Upper lobe of left lung (tissue), 6 donors: ENCODE measurements at regions not wholly inside any gene's neighbourhood (a gene's known extent, or its start where the extent isn't known, plus 50 kb on each side); places are given as distances from the start of the nearest gene placed in this dataset.
A peak's percentile ranks its signal among the peaks of the same experiment; 100 is the strongest.

ENCODE experiments used
- ATAC-seq, 2 donors: fragments of 200-7000 bp; cut with Tn5 transposase; one replicate each; pipeline ENCODE4 v1.9.1; 2022; ENCODE audit warnings: mild to moderate bottlenecking in 2 of 2, moderate library complexity in 2 of 2; ENCODE audit not compliant: low FRiP score in 2 of 2
- DNase-seq, 2 donors: peaks; one replicate each; pipeline ENCODE4 v3.0.0-alpha.2; 2019 to 2020
- H3K27ac ChIP-seq, 4 donors: fragments of 200-600 bp; sonication (generic); one replicate each; pipeline ENCODE4 v1.5.1; 2016 to 2019
- H3K27me3 ChIP-seq, 4 donors: fragments of 200-600 bp; sonication (generic); one replicate each; pipeline ENCODE4 v1.5.1; 2017 to 2019
- H3K36me3 ChIP-seq, 4 donors: fragments of 200-600 bp; sonication (generic); one replicate each; pipeline ENCODE4 v1.5.1; 2016 to 2019
- H3K4me1 ChIP-seq, 4 donors: fragments of 200-600 bp; sonication (generic); one replicate each; pipeline ENCODE4 v1.5.1; 2018 to 2019
- H3K4me3 ChIP-seq, 4 donors: fragments of 200-600 bp; sonication (generic); one replicate each; pipeline ENCODE4 v1.5.1; 2017 to 2019; ENCODE audit warnings: mild to moderate bottlenecking in 2 of 4, moderate library complexity in 1 of 4
- H3K9me3 ChIP-seq, 4 donors: fragments of 200-600 bp; sonication (generic); one replicate each; pipeline ENCODE4 v1.5.1; 2018 to 2019
- EP300 ChIP-seq, 4 donors: sonication (generic); formaldehyde crosslinking; IDR thresholded peaks; one replicate each; pipeline ENCODE4 v1.5.1; 2017; ENCODE audit warnings: antibody characterized with exemption in 4 of 4, control low read depth in 2 of 4
- POLR2A ChIP-seq, 4 donors: fragments of 450-650 bp; IDR thresholded peaks; one replicate each; pipeline ENCODE4 v1.5.1; 2016 to 2017; ENCODE audit warnings: antibody characterized with exemption in 4 of 4, mild to moderate bottlenecking in 2 of 4
- POLR2AphosphoS5 ChIP-seq, 2 donors: sonication (generic); formaldehyde crosslinking; IDR thresholded peaks; one replicate each; pipeline ENCODE4 v1.5.1; 2017; ENCODE audit warnings: antibody characterized with exemption in 2 of 2
- WGBS, 2 donors: methylation state at CpG; one replicate each; pipeline ENCODE4 v1.1.5; 2017 to 2018; 5-methylcytosine and 5-hydroxymethylcytosine counted together
- TF ChIP-seq, protein P1 (sequence below), 6 experiments: fragments of 450-650 bp in 4 of 6; fragments of 200-600 bp in 2 of 6; sonication (generic) in 2 of 6; IDR thresholded peaks; one replicate each; pipeline ENCODE4 v1.5.1; 2016 to 2019; ENCODE audit warnings: antibody characterized with exemption in 6 of 6
- donor health status: DM: no; HTN: no; CAD: no; lungs with moderate emphysema.
- donor health status: DM: no; HTN: yes; CAD: no; lungs with severe emphysema.

DNA sequence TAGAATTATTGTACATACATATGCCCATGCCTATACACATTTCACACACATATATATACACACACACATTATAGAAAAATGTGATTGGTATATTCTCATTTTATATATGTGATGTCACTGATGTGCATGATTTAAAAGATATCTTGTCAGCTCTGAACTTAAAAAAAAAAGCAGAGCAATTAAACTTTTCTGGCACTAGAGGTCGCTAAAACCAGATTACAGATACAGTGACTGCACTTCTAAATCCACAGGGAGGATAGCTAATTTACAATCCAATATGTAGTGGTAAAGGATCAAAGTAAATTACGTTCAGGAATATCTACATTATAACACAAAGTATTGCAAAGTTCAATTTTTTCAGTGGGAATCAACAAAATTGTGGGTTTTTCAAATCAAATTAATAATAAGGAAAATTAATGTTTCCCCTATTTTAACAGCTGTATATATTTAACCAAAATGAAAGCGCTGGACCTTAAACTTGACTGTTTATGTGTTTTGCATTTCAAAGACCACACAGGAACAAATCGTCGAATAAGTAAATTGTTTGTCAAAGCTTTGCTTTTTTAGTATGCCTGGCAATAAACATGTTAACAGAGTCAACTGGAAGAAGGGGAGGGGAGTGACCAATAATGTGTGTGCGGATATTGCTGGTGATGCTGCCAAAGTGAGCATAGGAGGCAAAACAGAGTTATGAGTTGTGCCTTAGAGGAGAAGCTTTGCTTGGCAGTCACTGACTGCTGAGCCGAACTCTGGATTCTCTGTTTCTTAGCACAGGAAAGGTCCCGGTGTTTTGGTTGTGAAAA, 1201.4 kb upstream of the C9orf72 start:
- Histone ChIP-seq H3K4me3 (no peak overlapping the region), H3K4me1 (no peaks in the 10 kb centered on the region), H3K9me3 (no peaks in the 10 kb centered on the region), H3K36me3 (no peaks in the 10 kb centered on the region), H3K27me3 (no peaks in the 10 kb centered on the region), H3K27ac (no peak overlapping the region)
- TF ChIP-seq POLR2A (IDR thresholded peaks at IDR 0.05) = no peak
- TF ChIP-seq POLR2AphosphoS5 (IDR thresholded peaks at IDR 0.05) = no peak
- TF ChIP-seq, protein P1, sequence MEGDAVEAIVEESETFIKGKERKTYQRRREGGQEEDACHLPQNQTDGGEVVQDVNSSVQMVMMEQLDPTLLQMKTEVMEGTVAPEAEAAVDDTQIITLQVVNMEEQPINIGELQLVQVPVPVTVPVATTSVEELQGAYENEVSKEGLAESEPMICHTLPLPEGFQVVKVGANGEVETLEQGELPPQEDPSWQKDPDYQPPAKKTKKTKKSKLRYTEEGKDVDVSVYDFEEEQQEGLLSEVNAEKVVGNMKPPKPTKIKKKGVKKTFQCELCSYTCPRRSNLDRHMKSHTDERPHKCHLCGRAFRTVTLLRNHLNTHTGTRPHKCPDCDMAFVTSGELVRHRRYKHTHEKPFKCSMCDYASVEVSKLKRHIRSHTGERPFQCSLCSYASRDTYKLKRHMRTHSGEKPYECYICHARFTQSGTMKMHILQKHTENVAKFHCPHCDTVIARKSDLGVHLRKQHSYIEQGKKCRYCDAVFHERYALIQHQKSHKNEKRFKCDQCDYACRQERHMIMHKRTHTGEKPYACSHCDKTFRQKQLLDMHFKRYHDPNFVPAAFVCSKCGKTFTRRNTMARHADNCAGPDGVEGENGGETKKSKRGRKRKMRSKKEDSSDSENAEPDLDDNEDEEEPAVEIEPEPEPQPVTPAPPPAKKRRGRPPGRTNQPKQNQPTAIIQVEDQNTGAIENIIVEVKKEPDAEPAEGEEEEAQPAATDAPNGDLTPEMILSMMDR (IDR thresholded peaks at IDR 0.05) = peak in 4 of 6 experiments; percentile 18 to 35 (median 26)
- DNase-seq (no peak), ATAC-seq (no peak)
- 30 to 39% methylated on average over 8 of the region's 8 CpGs for WGBS, 2 donors

DNA sequence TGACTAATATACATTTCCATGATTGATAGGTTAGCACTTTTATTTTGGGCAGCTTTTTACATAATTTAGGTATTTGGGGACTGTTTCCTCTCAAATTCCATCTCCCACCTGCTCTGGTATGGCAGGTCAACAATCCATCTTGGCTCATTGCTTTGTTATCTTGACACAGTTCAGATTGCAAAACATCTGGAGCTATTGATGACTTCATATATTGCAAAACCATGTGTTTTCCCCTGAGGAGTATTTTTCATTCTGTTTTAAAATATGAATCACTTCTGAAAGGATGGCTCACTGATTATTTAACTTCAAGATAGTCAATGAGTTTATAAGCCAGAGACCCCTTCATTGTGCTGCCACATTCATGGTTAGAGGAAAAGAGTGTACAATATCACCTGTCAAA, 1206.0 kb upstream of the C9orf72 start:
- ATAC-seq (no peak), DNase-seq (no peak)
- Histone ChIP-seq H3K27me3 (no peaks in the 10 kb centered on the region), H3K36me3 (no peaks in the 10 kb centered on the region), H3K4me1 (no peaks in the 10 kb centered on the region), H3K4me3 (no peak overlapping the region), H3K27ac (no peak overlapping the region), H3K9me3 (no peaks in the 10 kb centered on the region)
- TF ChIP-seq POLR2AphosphoS5 (IDR thresholded peaks at IDR 0.05) (no peak), POLR2A (IDR thresholded peaks at IDR 0.05) (no peak), EP300 (IDR thresholded peaks at IDR 0.05) (no peak)
- TF ChIP-seq, protein P1 (IDR thresholded peaks at IDR 0.05) = no peak

- no peaks in the 10 kb centered on the region for H3K27me3 ChIP-seq
- DNase-seq (no peak), ATAC-seq (no peak)
- no peaks in the 10 kb centered on the region for H3K4me1 ChIP-seq
- H3K36me3 ChIP-seq = no peaks in the 10 kb centered on the region
- no peak overlapping the region for H3K27ac ChIP-seq
- TF ChIP-seq POLR2A (IDR thresholded peaks at IDR 0.05) (no peak), EP300 (IDR thresholded peaks at IDR 0.05) (no peak), POLR2AphosphoS5 (IDR thresholded peaks at IDR 0.05) (no peak)
- TF ChIP-seq, protein P1 (IDR thresholded peaks at IDR 0.05) = no peak
- no peak overlapping the region for H3K4me3 ChIP-seq
- H3K9me3 ChIP-seq = no peaks in the 10 kb centered on the region
Observed at GRCh38 chr9:28781481-28781880, 1208.2 kb upstream of the C9orf72 start.

- DNase-seq (no peak), ATAC-seq (no peak)
- Histone ChIP-seq H3K27ac (no peak overlapping the region), H3K4me3 (no peak overlapping the region), H3K36me3 (no peaks in the 10 kb centered on the region), H3K9me3 (no peaks in the 10 kb centered on the region), H3K27me3 (no peaks in the 10 kb centered on the region), H3K4me1 (no peaks in the 10 kb centered on the region)
- WGBS, 2 donors = 79 to 80% methylated on average over 1 of the region's 1 CpG
- TF ChIP-seq POLR2AphosphoS5 (IDR thresholded peaks at IDR 0.05) (no peak), POLR2A (IDR thresholded peaks at IDR 0.05) (no peak), EP300 (IDR thresholded peaks at IDR 0.05) (no peak)
- TF ChIP-seq, protein P1 (IDR thresholded peaks at IDR 0.05) = no peak
Observed at GRCh38 chr9:28782630-28783029, 1209.3 kb upstream of the C9orf72 start.

- ATAC-seq (no peak), DNase-seq (no peak)
- Histone ChIP-seq H3K27ac (no peak overlapping the region), H3K4me3 (no peak overlapping the region), H3K4me1 (no peaks in the 10 kb centered on the region), H3K9me3 (no peaks in the 10 kb centered on the region), H3K27me3 (no peaks in the 10 kb centered on the region), H3K36me3 (no peaks in the 10 kb centered on the region)
- TF ChIP-seq POLR2AphosphoS5 (IDR thresholded peaks at IDR 0.05) = no peak
- no peak for TF ChIP-seq POLR2A (IDR thresholded peaks at IDR 0.05)
- TF ChIP-seq, protein P1 (IDR thresholded peaks at IDR 0.05) = no peak
- no peak for TF ChIP-seq EP300 (IDR thresholded peaks at IDR 0.05)
Observed at GRCh38 chr9:28792716-28793115, 1219.4 kb upstream of the C9orf72 start.
